SK-N-SH treated with all-trans-retinoic acid at 6 μM for 48 hours (cell line): ENCODE measurements at regions not wholly inside any gene's neighbourhood (a gene's known extent, or its start where the extent isn't known, plus 50 kb on each side); places are given as distances from the start of the nearest gene placed in this dataset.

Experiments used
- ATAC-seq: fragments of 200-7000 bp; cut with Tn5 transposase; 3 replicates; pipeline ENCODE4 v1.9.1; 2020; ENCODE audit warnings: mild to moderate bottlenecking, moderate library complexity
- BACH2 ChIP-seq: fragments of 250-450 bp; sonication (Bioruptor Pico); IDR thresholded peaks from 2 replicates; pipeline ENCODE4 v1.9.0; 2021; ENCODE audit warnings: mild to moderate bottlenecking, borderline replicate concordance
- CREB5 ChIP-seq: fragments of 250-450 bp; sonication (Bioruptor Pico); IDR thresholded peaks from 2 replicates; pipeline ENCODE4 v1.5.1; 2020; ENCODE audit warnings: low read depth, mild to moderate bottlenecking, moderate library complexity
- CSRNP3 ChIP-seq: fragments of 250-450 bp; sonication (Bioruptor Pico); IDR thresholded peaks from 2 replicates; pipeline ENCODE4 v1.5.1; 2021; ENCODE audit warnings: mild to moderate bottlenecking, moderate library complexity
- GLIS3 ChIP-seq: fragments of 250-450 bp; sonication (Bioruptor Pico); IDR thresholded peaks from 2 replicates; pipeline ENCODE4 v1.5.0; 2020; ENCODE audit warnings: mild to moderate bottlenecking, moderate library complexity
- OSR1 ChIP-seq: fragments of 250-450 bp; sonication (Bioruptor Pico); IDR thresholded peaks from 2 replicates; pipeline ENCODE4 v1.8.0; 2022; ENCODE audit warnings: moderate library complexity, mild to moderate bottlenecking, inconsistent platforms
- PATZ1 ChIP-seq: fragments of 250-450 bp; sonication (Bioruptor Pico); IDR thresholded peaks from 2 replicates; pipeline ENCODE4 v1.8.0; 2020; ENCODE audit warnings: mild to moderate bottlenecking, moderate library complexity, borderline replicate concordance
- POU6F1 ChIP-seq: fragments of 250-450 bp; sonication (Bioruptor Pico); IDR thresholded peaks from 2 replicates; pipeline ENCODE4 v1.8.0; 2021; ENCODE audit warnings: low read depth, mild to moderate bottlenecking, moderate library complexity, borderline replicate concordance
- PPARA ChIP-seq: fragments of 250-450 bp; sonication (Bioruptor Pico); IDR thresholded peaks from 2 replicates; pipeline ENCODE4 v1.5.0; 2020; ENCODE audit warnings: mild to moderate bottlenecking, borderline replicate concordance
- RARB ChIP-seq: fragments of 250-450 bp; sonication (Bioruptor Pico); IDR thresholded peaks from 2 replicates; pipeline ENCODE4 v1.8.0; 2021; ENCODE audit warnings: mild to moderate bottlenecking, moderate library complexity
- SNAI2 ChIP-seq: fragments of 250-450 bp; sonication (Bioruptor Pico); IDR thresholded peaks from 2 replicates; pipeline ENCODE4 v1.5.0; 2020; ENCODE audit warnings: mild to moderate bottlenecking, moderate library complexity
- TCF4 ChIP-seq: fragments of 250-450 bp; sonication (Bioruptor Pico); IDR thresholded peaks from 2 replicates; pipeline ENCODE4 v1.8.0; 2021; ENCODE audit warnings: mild to moderate bottlenecking, moderate library complexity, borderline replicate concordance
- TOX ChIP-seq: fragments of 250-450 bp; sonication (Bioruptor Pico); IDR thresholded peaks from 2 replicates; pipeline ENCODE4 v1.8.0; 2021; ENCODE audit warnings: mild to moderate bottlenecking, moderate library complexity, borderline replicate concordance
- TSHZ2 ChIP-seq: fragments of 250-450 bp; sonication (Bioruptor Pico); IDR thresholded peaks from 2 replicates; pipeline ENCODE4 v1.5.0; 2020; ENCODE audit warnings: mild to moderate bottlenecking, moderate library complexity
- ZC3H10 ChIP-seq: fragments of 250-450 bp; sonication (Bioruptor Pico); IDR thresholded peaks from 2 replicates; pipeline ENCODE4 v1.5.1; 2021; ENCODE audit warnings: mild to moderate bottlenecking, moderate library complexity
- ZFP3 ChIP-seq: fragments of 250-450 bp; sonication (Bioruptor Pico); IDR thresholded peaks from 2 replicates; pipeline ENCODE4 v1.5.0; 2020; ENCODE audit warnings: mild to moderate bottlenecking, moderate library complexity
- ZFP30 ChIP-seq: fragments of 450-650 bp; formaldehyde crosslinking; IDR thresholded peaks from 2 replicates; pipeline ENCODE4 v1.5.0; 2022; ENCODE audit warnings: mild to moderate bottlenecking, moderate library complexity
- ZNF565 ChIP-seq: fragments of 450-650 bp; formaldehyde crosslinking; conservative IDR thresholded peaks from 2 replicates; pipeline ENCODE4 v1.5.0; 2020; ENCODE audit warnings: low read depth, mild to moderate bottlenecking, moderate library complexity
- ZNF70 ChIP-seq: fragments of 450-650 bp; formaldehyde crosslinking; IDR thresholded peaks from 2 replicates; pipeline ENCODE4 v1.5.0; 2020; ENCODE audit warnings: mild to moderate bottlenecking, moderate library complexity
- ZNF8 ChIP-seq: fragments of 450-650 bp; formaldehyde crosslinking; IDR thresholded peaks from 2 replicates; pipeline ENCODE4 v1.5.0; 2020; ENCODE audit warnings: mild to moderate bottlenecking, moderate library complexity

GRCh38 chr6:991192-991591, 298.3 kb upstream of the EXOC2 start:
- TF ChIP-seq TSHZ2 = no peak
- no peak for TF ChIP-seq TCF4
- TF ChIP-seq ZNF8 (CRISPR knock-in tag) = no peak
- no peak for TF ChIP-seq RARB (CRISPR knock-in tag)
- TF ChIP-seq ZC3H10 = no peak
- no peak for TF ChIP-seq TOX (CRISPR knock-in tag)
- TF ChIP-seq GLIS3 (CRISPR knock-in tag) = no peak
- no peak for TF ChIP-seq PATZ1 (CRISPR knock-in tag)
- no peak for TF ChIP-seq BACH2 (CRISPR knock-in tag)
- no peak for ATAC-seq

GRCh38 chr6:984031-984430, 291.1 kb upstream of the EXOC2 start:
- no peak for ATAC-seq
- no peak for TF ChIP-seq ZFP3 (CRISPR knock-in tag)

- no peak for ATAC-seq
These were observed 286.2 kb upstream of the EXOC2 start for GRCh38 chr6:978937-979685.

More at GRCh38 chr6:978937-979685, 286.2 kb upstream of the EXOC2 start:
- TF ChIP-seq ZNF565 (no peak), SNAI2 (CRISPR knock-in tag) (no peak), RARB (CRISPR knock-in tag) (no peak), BACH2 (CRISPR knock-in tag) (no peak), ZNF8 (CRISPR knock-in tag) (no peak), OSR1 (CRISPR knock-in tag) (no peak), GLIS3 (CRISPR knock-in tag) (no peak), ZNF70 (CRISPR knock-in tag) (no peak), CSRNP3 (CRISPR knock-in tag) (no peak), PPARA (CRISPR knock-in tag) (no peak), ZFP3 (CRISPR knock-in tag) (no peak), PATZ1 (CRISPR knock-in tag) (no peak), ZC3H10 (no peak), CREB5 (no peak), TSHZ2 (no peak), POU6F1 (no peak), ZFP30 (CRISPR knock-in tag) (no peak)
